Gastrocnemius medialis (tissue), 4 donors: ENCODE measurements at regions not wholly inside any gene's neighbourhood (a gene's known extent, or its start where the extent isn't known, plus 50 kb on each side); places are given as distances from the start of the nearest gene placed in this dataset.

Experiments used
- ATAC-seq, 2 donors: fragments of 150-250 bp; one replicate each; pipeline ENCODE4 v1.9.1; 2016
- DNase-seq, 2 donors: peaks; one replicate each; pipeline ENCODE4 v3.0.0-alpha.2; 2019
- H3K27ac ChIP-seq, 4 donors: fragments of 200-600 bp; sonication (generic); 1 replicate in 1 of 4; 2 replicates in 3 of 4; pipeline ENCODE4 v1.5.1; 2016 to 2018; ENCODE audit warnings: mild to moderate bottlenecking in 2 of 4, moderate library complexity in 1 of 4
- H3K27me3 ChIP-seq, 3 donors: fragments of 200-600 bp; sonication (generic) in 2 of 3; 1 replicate in 1 of 3; 2 replicates in 2 of 3; pipeline versions ENCODE4 v1.5.1 to v1.6.0; 2016 to 2019; ENCODE audit warnings: mild to moderate bottlenecking in 1 of 3, moderate library complexity in 1 of 3
- H3K36me3 ChIP-seq, 2 donors: fragments of 200-600 bp; sonication (generic) in 1 of 2; one replicate each; pipeline ENCODE4 v1.5.1; 2017 to 2018
- H3K4me1 ChIP-seq, 2 donors: fragments of 200-600 bp; sonication (generic) in 1 of 2; one replicate each; pipeline ENCODE4 v1.5.1; 2016 to 2017; ENCODE audit warnings: mild to moderate bottlenecking in 2 of 2
- H3K4me3 ChIP-seq, 4 donors: fragments of 200-600 bp; sonication (generic) in 3 of 4; 1 replicate in 1 of 4; 2 replicates in 3 of 4; pipeline ENCODE4 v1.5.1; 2016 to 2019; ENCODE audit warnings: mild to moderate bottlenecking in 2 of 4
- H3K9me3 ChIP-seq, 3 donors: fragments of 200-600 bp; sonication (generic) in 2 of 3; 1 replicate in 1 of 3; 2 replicates in 2 of 3; pipeline ENCODE4 v1.5.1; 2016 to 2019
- POLR2A ChIP-seq, 2 donors: fragments of 450-650 bp; IDR thresholded peaks; one replicate each; pipeline ENCODE4 v1.6.1; 2017; ENCODE audit warnings: antibody characterized with exemption in 2 of 2, mild to moderate bottlenecking in 2 of 2, moderate library complexity in 2 of 2
- in situ Hi-C, 4 donors: fragments of 200-750 bp; cut with MboI; loops; one replicate each; pipeline versions ENCODE4 v1.15.0 to v1.8.0; 2017; ENCODE audit warnings: low sequenced_read_pairs in 4 of 4
- intact Hi-C: fragments of 100-400 bp; cut with DNase I; formaldehyde crosslinking; loops from one replicate; pipeline ENCODE4 v1.15.1; 2023; ENCODE audit warnings: low total_unique reads
- TF ChIP-seq, protein P1 (sequence below), 5 experiments: fragments of 450-650 bp in 3 of 5; fragments of 200-600 bp in 2 of 5; sonication (generic) in 2 of 5; IDR thresholded peaks in 4 of 5; conservative IDR thresholded peaks in 1 of 5; 1 replicate in 4 of 5; 2 replicates in 1 of 5; pipeline ENCODE4 v1.5.1; 2016 to 2019; ENCODE audit warnings: antibody characterized with exemption in 5 of 5, mild to moderate bottlenecking in 3 of 5, moderate library complexity in 3 of 5

DNA sequence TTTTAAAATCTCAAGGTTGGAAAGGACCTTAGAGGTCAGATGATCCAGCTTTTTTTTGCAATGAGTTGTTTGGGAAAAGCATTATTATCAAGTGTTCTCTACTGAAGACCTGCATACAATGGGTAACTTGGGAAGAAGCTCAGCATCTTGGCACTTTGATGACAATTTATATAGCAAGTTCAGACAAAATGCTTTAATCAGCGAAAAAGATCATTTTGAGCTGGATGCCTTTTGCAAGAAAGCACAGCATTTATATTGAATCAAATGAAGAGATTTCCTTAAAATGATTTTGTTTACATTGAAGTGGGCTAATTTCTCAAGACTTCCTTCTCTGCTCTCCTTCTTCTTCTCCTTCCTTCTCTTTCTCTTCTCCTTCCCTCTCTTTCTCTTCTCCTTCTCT lies 796.4 kb upstream of the CDH2 start:
- DNase-seq (no peak), ATAC-seq (no peak)
- Histone ChIP-seq H3K4me1 (no peaks in the 10 kb centered on the region), H3K4me3 (no peak overlapping the region), H3K27me3 (no peaks in the 10 kb centered on the region), H3K27ac (no peak overlapping the region), H3K9me3 (no peaks in the 10 kb centered on the region), H3K36me3 (no peaks in the 10 kb centered on the region)
- in situ Hi-C loops (no loop called here), intact Hi-C loops (no loop called here)
- no peak for TF ChIP-seq POLR2A (IDR thresholded peaks at IDR 0.05)
- TF ChIP-seq, protein P1, sequence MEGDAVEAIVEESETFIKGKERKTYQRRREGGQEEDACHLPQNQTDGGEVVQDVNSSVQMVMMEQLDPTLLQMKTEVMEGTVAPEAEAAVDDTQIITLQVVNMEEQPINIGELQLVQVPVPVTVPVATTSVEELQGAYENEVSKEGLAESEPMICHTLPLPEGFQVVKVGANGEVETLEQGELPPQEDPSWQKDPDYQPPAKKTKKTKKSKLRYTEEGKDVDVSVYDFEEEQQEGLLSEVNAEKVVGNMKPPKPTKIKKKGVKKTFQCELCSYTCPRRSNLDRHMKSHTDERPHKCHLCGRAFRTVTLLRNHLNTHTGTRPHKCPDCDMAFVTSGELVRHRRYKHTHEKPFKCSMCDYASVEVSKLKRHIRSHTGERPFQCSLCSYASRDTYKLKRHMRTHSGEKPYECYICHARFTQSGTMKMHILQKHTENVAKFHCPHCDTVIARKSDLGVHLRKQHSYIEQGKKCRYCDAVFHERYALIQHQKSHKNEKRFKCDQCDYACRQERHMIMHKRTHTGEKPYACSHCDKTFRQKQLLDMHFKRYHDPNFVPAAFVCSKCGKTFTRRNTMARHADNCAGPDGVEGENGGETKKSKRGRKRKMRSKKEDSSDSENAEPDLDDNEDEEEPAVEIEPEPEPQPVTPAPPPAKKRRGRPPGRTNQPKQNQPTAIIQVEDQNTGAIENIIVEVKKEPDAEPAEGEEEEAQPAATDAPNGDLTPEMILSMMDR (IDR thresholded peaks at IDR 0.05 in 4 of 5, conservative IDR thresholded peaks at IDR 0.05 in 1 of 5), result no peak

DNA sequence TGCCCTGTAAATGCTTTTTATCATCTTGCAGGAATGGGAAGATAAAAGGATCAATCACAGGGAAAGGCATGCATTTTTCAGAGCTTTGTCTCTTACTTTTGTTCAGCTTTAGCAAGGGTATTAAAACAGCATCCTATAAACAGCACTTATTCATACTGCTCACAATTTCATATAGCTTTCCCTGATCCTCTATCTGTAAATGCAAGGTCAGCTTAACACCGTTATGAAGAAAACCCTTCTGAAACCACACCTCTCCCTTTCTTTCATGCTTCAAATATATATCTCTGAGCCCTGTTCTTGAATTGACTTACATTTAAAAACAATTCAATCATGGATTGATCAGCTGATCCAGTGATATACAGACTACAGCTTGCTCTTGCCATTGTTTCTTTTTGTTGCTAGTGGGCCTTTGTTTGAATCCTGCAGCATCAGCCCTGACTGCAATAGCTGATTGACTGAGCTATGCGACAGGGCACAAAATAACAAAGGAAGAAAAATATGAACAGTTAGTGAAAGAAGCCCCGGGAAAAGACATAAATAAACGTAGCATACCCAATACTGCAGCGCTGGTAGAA lies 795.5 kb upstream of the CDH2 start:
- ATAC-seq, result no peak
- H3K36me3 ChIP-seq, result no peaks in the 10 kb centered on the region
- TF ChIP-seq, protein P1 (IDR thresholded peaks at IDR 0.05 in 4 of 5, conservative IDR thresholded peaks at IDR 0.05 in 1 of 5), result no peak
- TF ChIP-seq POLR2A (IDR thresholded peaks at IDR 0.05), result no peak
- H3K27me3 ChIP-seq, result no peaks in the 10 kb centered on the region
- H3K27ac ChIP-seq, result no peak overlapping the region
- intact Hi-C loops (no loop called here), in situ Hi-C loops (no loop called here)
- no peak for DNase-seq
- no peaks in the 10 kb centered on the region for H3K4me1 ChIP-seq
- H3K4me3 ChIP-seq, result no peak overlapping the region
- H3K9me3 ChIP-seq, result no peaks in the 10 kb centered on the region

DNA sequence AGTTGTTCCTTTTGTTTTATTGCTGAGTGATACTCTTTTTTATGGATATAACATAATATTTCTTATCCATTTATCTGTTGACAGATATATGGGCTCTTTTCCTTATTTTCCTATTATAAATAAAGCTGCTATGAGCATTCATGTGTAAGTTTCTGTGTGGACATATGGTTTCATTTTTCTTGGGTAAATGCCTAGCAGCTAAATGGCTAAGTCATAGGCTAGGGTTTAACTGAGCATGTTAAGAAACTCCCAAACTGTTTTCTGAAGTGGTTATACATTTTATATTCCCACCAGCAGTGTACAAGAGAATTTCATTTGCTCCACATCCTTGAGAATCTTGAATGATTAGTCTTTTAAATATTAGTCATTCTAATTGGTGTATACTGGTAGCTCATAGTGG lies 786.6 kb upstream of the CDH2 start:
- intact Hi-C loops, result no loop called here

DNA sequence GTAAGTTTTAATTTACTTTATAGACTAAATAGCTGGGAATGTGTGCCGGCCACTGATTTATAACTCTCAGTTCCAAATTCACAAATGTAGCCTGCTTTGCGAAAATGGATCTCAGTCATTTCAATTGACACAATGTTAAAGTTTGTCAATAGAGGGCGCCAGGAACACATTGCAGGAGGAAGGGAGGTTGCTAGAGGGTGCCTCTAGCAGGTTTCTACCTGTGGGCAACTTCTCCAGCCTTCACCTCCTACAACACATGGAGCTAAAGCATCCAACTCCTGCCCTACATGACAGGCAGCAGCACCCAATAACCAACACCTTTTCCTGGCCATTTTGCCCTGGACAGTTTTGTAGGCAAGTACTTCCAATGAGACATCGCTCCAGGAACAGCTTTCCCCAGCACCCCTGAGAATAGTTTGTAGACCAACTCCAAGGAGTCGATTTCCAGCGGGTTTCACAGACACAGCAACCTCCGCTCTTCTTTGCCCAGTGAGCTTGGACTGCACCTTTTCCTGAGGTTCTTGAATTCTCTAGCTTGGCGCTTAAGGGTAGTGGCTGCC lies 784.8 kb upstream of the CDH2 start:
- no peak for ATAC-seq
- intact Hi-C loops, result no loop called here
- Histone ChIP-seq H3K4me1 (no peaks in the 10 kb centered on the region), H3K4me3 (no peak overlapping the region), H3K27me3 (no peaks in the 10 kb centered on the region), H3K27ac (no peak overlapping the region), H3K36me3 (no peaks in the 10 kb centered on the region), H3K9me3 (no peaks in the 10 kb centered on the region)
- DNase-seq, result no peak
- in situ Hi-C loops, result no loop called here
- TF ChIP-seq, protein P1 (IDR thresholded peaks at IDR 0.05 in 4 of 5, conservative IDR thresholded peaks at IDR 0.05 in 1 of 5), result peak in 1 of 5 experiments; percentile 34
- no peak for TF ChIP-seq POLR2A (IDR thresholded peaks at IDR 0.05)

More for the DNA sequence above, 786.6 kb upstream of the CDH2 start:
- in situ Hi-C loops, result no loop called here
- no peak for ATAC-seq
- no peaks in the 10 kb centered on the region for H3K4me1 ChIP-seq
- H3K9me3 ChIP-seq, result no peaks in the 10 kb centered on the region
- no peak for TF ChIP-seq POLR2A (IDR thresholded peaks at IDR 0.05)
- TF ChIP-seq, protein P1 (IDR thresholded peaks at IDR 0.05 in 4 of 5, conservative IDR thresholded peaks at IDR 0.05 in 1 of 5), result no peak
- H3K36me3 ChIP-seq, result no peaks in the 10 kb centered on the region
- no peak for DNase-seq
- no peak overlapping the region for H3K27ac ChIP-seq
- H3K27me3 ChIP-seq, result no peaks in the 10 kb centered on the region
- no peak overlapping the region for H3K4me3 ChIP-seq

DNA sequence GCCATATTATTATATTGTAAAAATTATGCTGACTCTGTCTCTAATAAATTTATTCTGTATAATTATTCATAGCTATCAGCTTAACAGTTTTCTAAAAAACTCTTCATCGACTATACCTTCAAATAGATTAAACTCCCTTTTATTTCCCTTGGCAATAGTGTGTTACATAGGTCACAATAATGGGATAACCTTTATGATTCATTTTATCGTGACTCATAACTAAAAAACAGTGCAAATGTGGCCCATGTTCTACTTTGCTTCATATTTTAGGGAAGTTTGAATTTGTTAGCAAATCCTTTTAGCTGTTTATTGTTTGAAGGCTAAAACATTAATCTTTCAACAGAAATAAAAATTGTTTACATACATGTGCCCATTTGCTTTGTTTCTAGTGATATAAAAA lies 783.2 kb upstream of the CDH2 start:
- TF ChIP-seq, protein P1 (IDR thresholded peaks at IDR 0.05 in 4 of 5, conservative IDR thresholded peaks at IDR 0.05 in 1 of 5), result no peak
- no peak for TF ChIP-seq POLR2A (IDR thresholded peaks at IDR 0.05)
- Histone ChIP-seq H3K27ac (no peak overlapping the region), H3K27me3 (no peaks in the 10 kb centered on the region), H3K36me3 (no peaks in the 10 kb centered on the region), H3K4me1 (no peaks in the 10 kb centered on the region), H3K9me3 (no peaks in the 10 kb centered on the region), H3K4me3 (no peak overlapping the region)
- DNase-seq (no peak), ATAC-seq (no peak)
- intact Hi-C loops (no loop called here), in situ Hi-C loops (no loop called here)
